GM18511 (cell line): ENCODE measurements at regions not wholly inside any gene's neighbourhood (a gene's known extent, or its start where the extent isn't known, plus 50 kb on each side); places are given as distances from the start of the nearest gene placed in this dataset.
"Not testable (repeated sequence)": the region's sequence is repeated elsewhere in the genome, so short reads cannot be mapped to it uniquely, and the experiment has no call there.

Experiments
- ATAC-seq: cut with Tn5 transposase; IDR thresholded peaks from one replicate; pipeline ENCODE4 v1.9.1; 2021; ENCODE audit warnings: mild to moderate bottlenecking, moderate library complexity; ENCODE audit not compliant: unreplicated experiment

- no peak for ATAC-seq
Observed at GRCh38 chr11:44361813-44362212, 51.9 kb upstream of the ALX4 start.

- ATAC-seq = no peak
Observed at GRCh38 chr11:44363116-44363515, 53.2 kb upstream of the ALX4 start.

GRCh38 chr11:44364596-44364995 lies 54.7 kb upstream of the ALX4 start:
- no peak for ATAC-seq

- ATAC-seq = no peak
Observed at GRCh38 chr11:44365616-44366015, 55.7 kb upstream of the ALX4 start.

GRCh38 chr11:44366026-44366425 lies 56.1 kb upstream of the ALX4 start:
- ATAC-seq = no peak

- ATAC-seq = no peak
Observed at GRCh38 chr11:44366741-44367140, 56.8 kb upstream of the ALX4 start.

GRCh38 chr11:44367452-44367851 lies 57.5 kb upstream of the ALX4 start:
- no peak for ATAC-seq

GRCh38 chr11:44368886-44369285 lies 58.9 kb upstream of the ALX4 start:
- no peak for ATAC-seq

- ATAC-seq = not testable (repeated sequence)
Observed at GRCh38 chr11:44371042-44371441, 61.1 kb upstream of the ALX4 start.

- ATAC-seq = no peak
Observed at GRCh38 chr11:44371706-44372105, 61.8 kb upstream of the ALX4 start.

GRCh38 chr11:44372989-44373388 lies 63.0 kb upstream of the ALX4 start:
- no peak for ATAC-seq

- ATAC-seq = no peak
Observed at GRCh38 chr11:44374001-44374400, 64.1 kb upstream of the ALX4 start.

GRCh38 chr11:44376423-44376822 lies 66.5 kb upstream of the ALX4 start:
- ATAC-seq = no peak

GRCh38 chr11:44377121-44377520 lies 67.2 kb upstream of the ALX4 start:
- ATAC-seq = no peak

- ATAC-seq = no peak
Observed at GRCh38 chr11:44377914-44378321, 68.0 kb upstream of the ALX4 start.

GRCh38 chr11:44379141-44380008 lies 69.4 kb upstream of the ALX4 start:
- no peak for ATAC-seq

- no peak for ATAC-seq
Observed at GRCh38 chr11:44380009-44380313, 70.0 kb upstream of the ALX4 start.

- no peak for ATAC-seq
Observed at GRCh38 chr11:44380820-44381219, 70.9 kb upstream of the ALX4 start.

- ATAC-seq = no peak
Observed at GRCh38 chr11:44381261-44381660, 71.3 kb upstream of the ALX4 start.

- ATAC-seq = no peak
Observed at GRCh38 chr11:44382118-44382517, 72.2 kb upstream of the ALX4 start.

- no peak for ATAC-seq
Observed at GRCh38 chr11:44382656-44383240, 72.8 kb upstream of the ALX4 start.

- ATAC-seq = no peak
Observed at GRCh38 chr11:44383246-44383645, 73.3 kb upstream of the ALX4 start.

- ATAC-seq = no peak
Observed at GRCh38 chr11:44387415-44387814, 77.5 kb upstream of the ALX4 start.
